B cell (primary cell): ENCODE measurements at regions not wholly inside any gene's neighbourhood (a gene's known extent, or its start where the extent isn't known, plus 50 kb on each side); places are given as distances from the start of the nearest gene placed in this dataset.

Experiments
- CTCF ChIP-seq: fragments of 200-600 bp; IDR thresholded peaks from one replicate; pipeline ENCODE4 v1.8.0; 2022; ENCODE audit warnings: antibody characterized with exemption, mild to moderate bottlenecking
- EZH2 ChIP-seq: IDR thresholded peaks from 2 replicates; pipeline ENCODE4 v1.6.1; 2012; ENCODE audit warnings: borderline replicate concordance, low read depth, mild to moderate bottlenecking, moderate library complexity, low read length; ENCODE audit not compliant: insufficient read depth, poor library complexity, severe bottlenecking

- TF ChIP-seq CTCF, result no peak
- TF ChIP-seq EZH2, result no peak
Observed at GRCh38 chr7:398888-399287, 108.9 kb downstream of the FOXL3 start.
